ENCODE measurements at regions not wholly inside any gene's neighbourhood (a gene's known extent, or its start where the extent isn't known, plus 50 kb on each side); places are given as distances from the start of the nearest gene placed in this dataset. TPM values are rescaled to one million over a fixed set of nuclear protein-coding genes. Genes with fewer than 3 reads are reported as not detected.

- CTCF ChIA-PET = no interaction called here
- intact Hi-C loops (cut with micrococcal nuclease) = no loop called here
- H3K36me3 Mint-ChIP-seq = no peaks in the 10 kb centered on the region
- no peak overlapping the region for H3K4me3 Mint-ChIP-seq
- Histone ChIP-seq H3K4me3 (ENCODE audit: low read length) (no peak overlapping the region), H3K27ac (ENCODE audit: low read depth, low read length) (no peak overlapping the region), H3K36me3 (ENCODE audit: control insufficient read depth in 2 of 3, insufficient read depth in 3 of 3, low read length in 3 of 3) (no peaks in the 10 kb centered on the region), H3K4me1 (ENCODE audit: control insufficient read depth in 2 of 2, insufficient read depth in 2 of 2, low read length in 2 of 2) (no peaks in the 10 kb centered on the region), H3K9me3 (ENCODE audit: control insufficient read depth in 2 of 3, low read length in 3 of 3) (no peaks in the 10 kb centered on the region), H3K27me3 (ENCODE audit: control insufficient read depth in 2 of 2, insufficient read depth in 2 of 2, low read length in 2 of 2) (no peaks in the 10 kb centered on the region)
- peak overlapping the region in 1 of 9 donors; percentile 25 for H3K27ac Mint-ChIP-seq
- peaks cover 0 to 4% (median 0%) of the 10 kb centered on the region in 11 donors for H3K9me3 Mint-ChIP-seq
- DNase-seq (no peak), ATAC-seq (no peak)
- POLR2A ChIA-PET = no interaction called here
- H3K27me3 Mint-ChIP-seq = peaks cover 0 to 4% (median 0%) of the 10 kb centered on the region in 5 donors
- H3K4me1 Mint-ChIP-seq = peaks cover 0 to 6% (median 5%) of the 10 kb centered on the region in 7 donors
Observed at GRCh38 chr10:1807196-1807595, 69.9 kb upstream of the ADARB2 start.

GRCh38 chr10:1802413-1802812, 65.1 kb upstream of the ADARB2 start:
- Mint-ChIP-seq H3K27ac (peak overlapping the region in 1 of 9 donors; percentile 14), H3K27me3 (peaks cover 0 to 4% (median 0%) of the 10 kb centered on the region in 5 donors), H3K36me3 (no peaks in the 10 kb centered on the region), H3K9me3 (peaks cover 0 to 8% (median 2%) of the 10 kb centered on the region in 11 donors), H3K4me3 (no peak overlapping the region), H3K4me1 (peaks cover 0 to 8% (median 6%) of the 10 kb centered on the region in 7 donors)
- DNase-seq (no peak), ATAC-seq (no peak)
- Histone ChIP-seq H3K27ac (ENCODE audit: low read depth, low read length) (no peak overlapping the region), H3K4me1 (ENCODE audit: control insufficient read depth in 2 of 2, insufficient read depth in 2 of 2, low read length in 2 of 2) (no peaks in the 10 kb centered on the region), H3K27me3 (ENCODE audit: control insufficient read depth in 2 of 2, insufficient read depth in 2 of 2, low read length in 2 of 2) (no peaks in the 10 kb centered on the region), H3K36me3 (ENCODE audit: control insufficient read depth in 2 of 3, insufficient read depth in 3 of 3, low read length in 3 of 3) (no peaks in the 10 kb centered on the region), H3K9me3 (ENCODE audit: control insufficient read depth in 2 of 3, low read length in 3 of 3) (no peaks in the 10 kb centered on the region), H3K4me3 (ENCODE audit: low read length) (no peak overlapping the region)
- intact Hi-C loops (cut with micrococcal nuclease) = no loop called here
- ChIA-PET POLR2A (no interaction called here), CTCF (no interaction called here)

- H3K4me3 ChIP-seq (ENCODE audit: low read length) = no peak overlapping the region
- ChIA-PET POLR2A (no interaction called here), CTCF (no interaction called here)
- no peaks in the 10 kb centered on the region for H3K36me3 ChIP-seq (ENCODE audit: control insufficient read depth in 2 of 3, insufficient read depth in 3 of 3, low read length in 3 of 3)
- H3K27me3 ChIP-seq (ENCODE audit: control insufficient read depth in 2 of 2, insufficient read depth in 2 of 2, low read length in 2 of 2) = no peaks in the 10 kb centered on the region
- Mint-ChIP-seq H3K36me3 (no peaks in the 10 kb centered on the region), H3K27me3 (peaks cover 0 to 6% (median 0%) of the 10 kb centered on the region in 5 donors), H3K4me3 (no peak overlapping the region), H3K4me1 (no peaks in the 10 kb centered on the region), H3K9me3 (peaks cover 0 to 3% (median 0%) of the 10 kb centered on the region in 11 donors), H3K27ac (no peak overlapping the region)
- H3K9me3 ChIP-seq (ENCODE audit: control insufficient read depth in 2 of 3, low read length in 3 of 3) = no peaks in the 10 kb centered on the region
- no peaks in the 10 kb centered on the region for H3K4me1 ChIP-seq (ENCODE audit: control insufficient read depth in 2 of 2, insufficient read depth in 2 of 2, low read length in 2 of 2)
- no peak overlapping the region for H3K27ac ChIP-seq (ENCODE audit: low read depth, low read length)
- no peak for DNase-seq
- ATAC-seq = no peak
- intact Hi-C loops (cut with micrococcal nuclease) = no loop called here
Observed at GRCh38 chr10:1788401-1788800, 51.1 kb upstream of the ADARB2 start.

Small RNA genes in the stretch of these regions (microRNA-seq; reads per million reads assigned to microRNA genes)
- not detected for gene MIR6072 (ENCODE audit: borderline microRNAs expressed)

All from naive thymus-derived CD4-positive, alpha-beta T cell (primary cell).